ENCODE measurements at regions not wholly inside any gene's neighbourhood (a gene's known extent, or its start where the extent isn't known, plus 50 kb on each side); places are given as distances from the start of the nearest gene placed in this dataset.
A peak's percentile ranks its signal among the peaks of the same experiment; 100 is the strongest.
"Not testable (repeated sequence)": the region's sequence is repeated elsewhere in the genome, so short reads cannot be mapped to it uniquely, and the experiment has no call there.

- no peak for DNase-seq (ENCODE audit: low spot score)
Observed at GRCh38 chr16:72596373-72596772, 424.4 kb upstream of the PMFBP1 start.

- DNase-seq (ENCODE audit: low spot score): no peak
Observed at GRCh38 chr16:72590151-72590937, 418.4 kb upstream of the PMFBP1 start.

GRCh38 chr16:72588551-72588950 lies 416.6 kb upstream of the PMFBP1 start:
- DNase-seq (ENCODE audit: low spot score): no peak

GRCh38 chr16:72578061-72578460 lies 406.1 kb upstream of the PMFBP1 start:
- not testable (repeated sequence) for DNase-seq (ENCODE audit: low spot score)

- DNase-seq (ENCODE audit: low spot score): no peak
Observed at GRCh38 chr16:72576189-72576588, 404.2 kb upstream of the PMFBP1 start.

- no peak for DNase-seq (ENCODE audit: low spot score)
Observed at GRCh38 chr16:72569677-72570076, 397.7 kb upstream of the PMFBP1 start.

GRCh38 chr16:72568502-72568901 lies 396.5 kb upstream of the PMFBP1 start:
- DNase-seq (ENCODE audit: low spot score): no peak

- DNase-seq (ENCODE audit: low spot score): no peak
Observed at GRCh38 chr16:72566174-72566573, 394.2 kb upstream of the PMFBP1 start.

- DNase-seq (ENCODE audit: low spot score): no peak
Observed at GRCh38 chr16:72565106-72565505, 393.2 kb upstream of the PMFBP1 start.

- no peak for DNase-seq (ENCODE audit: low spot score)
Observed at GRCh38 chr16:72560617-72561016, 388.7 kb upstream of the PMFBP1 start.

- DNase-seq (ENCODE audit: low spot score): no peak
Observed at GRCh38 chr16:72558501-72558900, 386.5 kb upstream of the PMFBP1 start.

- DNase-seq (ENCODE audit: low spot score): no peak
Observed at GRCh38 chr16:72554935-72555334, 383.0 kb upstream of the PMFBP1 start.

GRCh38 chr16:72552654-72553053 lies 380.7 kb upstream of the PMFBP1 start:
- peak; percentile 4 for DNase-seq (ENCODE audit: low spot score)

- DNase-seq (ENCODE audit: low spot score): no peak
Observed at GRCh38 chr16:72551649-72552048, 379.7 kb upstream of the PMFBP1 start.

GRCh38 chr16:72549878-72550277 lies 377.9 kb upstream of the PMFBP1 start:
- no peak for DNase-seq (ENCODE audit: low spot score)

GRCh38 chr16:72542102-72542501 lies 370.1 kb upstream of the PMFBP1 start:
- DNase-seq (ENCODE audit: low spot score): no peak

GRCh38 chr16:72537664-72538063 lies 365.7 kb upstream of the PMFBP1 start:
- peak; percentile 19 for DNase-seq (ENCODE audit: low spot score)

- DNase-seq (ENCODE audit: low spot score): no peak
Observed at GRCh38 chr16:72536723-72537435, 364.9 kb upstream of the PMFBP1 start.

- DNase-seq (ENCODE audit: low spot score): no peak
Observed at GRCh38 chr16:72532906-72533410, 361.0 kb upstream of the PMFBP1 start.

- DNase-seq (ENCODE audit: low spot score): peak; percentile 7
Observed at GRCh38 chr16:72530434-72530833, 358.5 kb upstream of the PMFBP1 start.

GRCh38 chr16:72523087-72523486 lies 351.1 kb upstream of the PMFBP1 start:
- DNase-seq (ENCODE audit: low spot score): no peak

- no peak for DNase-seq (ENCODE audit: low spot score)
Observed at GRCh38 chr16:72517154-72517553, 345.2 kb upstream of the PMFBP1 start.

- no peak for DNase-seq (ENCODE audit: low spot score)
Observed at GRCh38 chr16:72511171-72511570, 339.2 kb upstream of the PMFBP1 start.

Data from AG08396 (cell line).